Hematopoietic multipotent progenitor cell treated with erythropoietin and hydrocortisone succinate and interleukin-3 and kit ligand, for 17 days (in vitro differentiated cells): ENCODE measurements at regions not wholly inside any gene's neighbourhood (a gene's known extent, or its start where the extent isn't known, plus 50 kb on each side); places are given as distances from the start of the nearest gene placed in this dataset.

Experiments
- DNase-seq: peaks from one replicate; pipeline ENCODE4 v3.0.0-alpha.2; 2015; ENCODE audit warnings: low spot score

DNA sequence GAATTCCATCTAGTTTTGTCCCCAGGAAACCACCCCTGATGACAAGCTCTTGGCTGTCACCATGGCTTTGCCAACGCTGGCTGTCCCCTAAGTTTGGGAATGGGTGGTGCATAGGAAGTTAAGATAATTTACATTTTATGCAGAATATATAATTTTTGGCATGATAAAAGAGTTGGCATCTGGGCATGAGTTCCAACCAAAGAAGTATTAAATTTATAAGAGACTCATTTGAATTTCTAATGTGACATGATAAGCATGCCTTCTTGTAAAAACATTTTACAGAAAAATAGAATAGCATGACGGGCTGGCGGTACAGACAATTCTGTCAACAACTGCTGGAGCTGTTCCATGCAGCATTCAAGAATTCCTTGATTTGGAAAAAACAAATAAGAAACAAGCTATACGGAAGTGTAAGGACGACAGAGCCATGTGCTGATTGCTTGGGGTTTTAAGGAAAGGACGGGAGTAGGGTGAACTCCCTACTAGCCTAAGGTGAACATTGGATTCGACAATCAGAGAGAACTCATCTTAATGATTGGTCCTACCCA lies 106.8 kb upstream of the C1orf21 start:
- no peak for DNase-seq

DNA sequence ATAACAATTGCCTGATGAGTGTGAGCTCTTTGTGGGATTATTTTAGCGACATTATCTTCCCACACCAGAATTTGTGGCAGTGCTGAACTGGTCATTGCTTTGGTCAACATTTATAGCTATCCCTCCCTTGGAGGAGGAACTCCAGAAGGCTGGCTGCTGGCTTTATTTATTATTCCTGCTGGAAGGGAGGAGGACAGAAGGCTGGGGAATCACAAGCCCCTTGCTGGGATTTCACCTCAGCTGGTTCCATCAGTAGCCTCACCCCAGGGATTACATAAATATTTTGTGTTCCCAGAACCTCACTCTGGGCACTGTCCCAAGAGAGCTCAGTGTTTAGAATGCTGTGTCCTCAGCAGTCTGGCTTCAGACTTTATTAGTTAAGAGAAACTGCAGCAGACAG lies 102.8 kb upstream of the C1orf21 start:
- no peak for DNase-seq

DNA sequence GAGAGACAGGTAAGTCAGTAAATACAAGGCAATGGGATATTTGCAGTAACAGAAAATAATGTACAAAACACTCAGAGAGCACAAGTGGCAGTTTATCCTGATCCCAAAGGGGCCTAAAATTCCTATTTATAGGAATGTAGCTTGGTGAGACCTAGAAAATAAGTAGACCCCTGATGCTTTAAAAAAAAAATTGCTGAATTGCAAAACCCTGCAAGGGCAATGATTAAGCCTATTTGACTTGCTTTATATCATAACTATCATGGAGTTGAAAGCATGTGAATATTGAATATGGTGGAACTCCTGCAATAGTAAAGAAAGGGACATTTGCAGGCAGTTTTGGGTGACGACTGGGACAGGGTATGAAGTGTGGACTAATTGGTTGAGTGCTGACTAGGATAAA lies 101.9 kb upstream of the C1orf21 start:
- DNase-seq, result no peak

- no peak for DNase-seq
Measured at GRCh38 chr1:184285401-184286087, 101.3 kb upstream of the C1orf21 start.

GRCh38 chr1:184287001-184287400 lies 99.8 kb upstream of the C1orf21 start:
- no peak for DNase-seq

DNA sequence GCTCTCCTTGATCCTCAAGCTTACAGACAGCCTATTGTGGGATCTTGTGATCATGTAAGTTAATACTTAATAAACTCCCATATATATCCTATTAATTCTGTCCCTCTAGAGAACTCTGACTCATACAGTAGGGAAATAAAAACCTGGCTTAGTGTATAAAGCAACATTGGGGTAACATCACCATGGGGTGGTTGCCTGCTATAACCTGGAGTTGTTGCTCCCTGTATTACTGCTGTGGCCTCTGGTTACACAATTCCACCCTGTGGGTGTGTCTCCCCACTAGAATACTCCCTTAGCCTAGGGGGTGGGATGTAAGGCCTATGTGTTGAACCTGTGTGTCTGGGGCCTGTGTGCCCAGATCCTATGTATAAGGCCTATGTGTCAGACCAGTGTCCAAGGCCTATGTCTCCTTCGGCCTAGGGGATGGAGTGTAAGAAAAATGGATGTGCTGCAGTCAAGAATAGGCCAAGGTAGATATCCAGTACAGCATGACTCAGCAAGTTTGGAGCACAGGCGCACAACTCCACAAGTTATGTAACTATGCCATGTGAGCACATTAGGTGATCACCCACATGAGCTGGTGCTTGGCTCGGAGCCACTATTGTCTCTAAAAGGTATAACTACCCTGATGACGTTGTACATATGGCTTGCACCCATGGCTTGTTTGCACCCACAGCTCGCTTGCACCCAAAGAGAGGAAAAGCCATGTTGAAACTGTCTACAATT lies 96.8 kb upstream of the C1orf21 start:
- DNase-seq, result no peak

- DNase-seq, result no peak
Measured at GRCh38 chr1:184291701-184292100, 95.1 kb upstream of the C1orf21 start.

DNA sequence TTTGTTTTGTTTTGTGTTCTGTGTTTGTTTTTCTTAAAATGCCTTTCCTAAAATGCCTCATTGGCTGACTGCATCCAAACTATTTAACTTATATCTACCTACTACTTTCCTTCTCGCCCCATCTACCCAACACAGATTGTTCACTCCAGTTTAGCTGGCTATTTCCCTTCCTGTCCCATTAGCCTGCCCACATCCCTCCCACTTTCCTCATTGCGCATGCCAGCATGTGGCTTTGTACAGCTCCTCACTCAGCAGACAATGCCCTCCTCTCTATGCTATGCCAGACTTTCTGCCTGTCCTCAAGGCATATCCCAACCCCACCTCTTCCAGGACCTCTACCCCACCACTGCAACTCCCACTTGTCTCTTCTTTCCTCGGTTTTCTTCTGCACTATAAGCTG lies 94.7 kb upstream of the C1orf21 start:
- DNase-seq, result no peak

- no peak for DNase-seq
Measured at GRCh38 chr1:184294101-184294500, 92.7 kb upstream of the C1orf21 start.

DNA sequence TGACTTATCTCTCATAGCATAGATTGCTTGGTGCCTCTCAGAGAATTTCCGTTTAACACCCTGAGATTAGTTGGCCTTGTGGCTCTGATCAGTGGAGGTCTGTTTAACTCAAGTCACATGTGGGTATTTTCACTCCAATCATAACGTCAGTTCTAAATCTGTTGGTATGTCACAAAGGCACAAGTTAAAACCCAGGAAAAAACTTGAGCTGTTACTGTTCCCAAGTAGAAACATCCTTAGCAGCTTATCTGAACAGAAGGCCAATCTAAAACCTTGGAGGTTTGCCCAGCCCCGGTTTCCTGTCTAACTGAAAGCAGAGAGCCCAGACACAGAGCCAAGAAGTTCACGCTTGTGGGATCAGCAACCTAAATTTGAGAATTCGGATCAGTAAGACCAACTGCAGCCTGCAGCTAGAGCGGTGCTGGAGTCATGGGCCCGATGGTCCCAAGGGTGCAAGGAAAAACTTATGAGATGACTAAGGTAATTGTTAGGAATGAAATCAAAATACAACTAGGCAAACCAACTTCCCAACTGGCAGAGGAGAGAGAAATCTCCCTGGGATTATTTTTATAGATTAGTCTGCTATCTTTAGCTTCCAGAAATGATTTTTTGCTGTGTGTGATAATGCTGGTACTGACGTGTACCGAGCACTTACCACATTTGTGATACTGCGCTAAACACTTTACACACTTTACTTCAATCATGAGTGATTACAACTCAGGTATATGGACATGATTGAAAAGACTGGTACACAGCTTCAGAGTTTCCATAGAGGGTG lies 90.2 kb upstream of the C1orf21 start:
- no peak for DNase-seq

GRCh38 chr1:184297244-184297750 lies 89.5 kb upstream of the C1orf21 start:
- DNase-seq, result no peak

GRCh38 chr1:184298440-184299405 lies 88.1 kb upstream of the C1orf21 start:
- no peak for DNase-seq

GRCh38 chr1:184299406-184299790 lies 87.4 kb upstream of the C1orf21 start:
- no peak for DNase-seq

DNA sequence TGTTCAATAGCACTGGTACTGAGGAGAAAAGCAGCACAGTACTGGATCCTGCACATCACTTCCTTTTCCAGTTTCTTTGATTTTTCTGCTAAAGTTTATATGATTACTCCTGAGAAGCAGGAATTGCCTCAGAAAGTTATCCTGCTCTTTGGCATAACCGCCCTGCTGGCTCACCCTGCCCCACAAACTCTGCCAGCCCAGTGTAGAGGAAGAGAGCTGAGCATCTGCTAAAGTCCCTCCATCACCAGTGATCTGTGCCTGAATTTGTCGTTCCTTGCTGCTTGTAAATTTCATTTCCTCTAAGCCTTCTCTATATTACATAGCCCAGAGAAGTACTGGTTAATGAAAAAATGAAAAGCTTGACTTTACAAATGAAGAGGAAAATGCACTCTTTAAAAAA lies 87.0 kb upstream of the C1orf21 start:
- no peak for DNase-seq

- DNase-seq, result no peak
Measured at GRCh38 chr1:184300446-184300845, 86.4 kb upstream of the C1orf21 start.

DNA sequence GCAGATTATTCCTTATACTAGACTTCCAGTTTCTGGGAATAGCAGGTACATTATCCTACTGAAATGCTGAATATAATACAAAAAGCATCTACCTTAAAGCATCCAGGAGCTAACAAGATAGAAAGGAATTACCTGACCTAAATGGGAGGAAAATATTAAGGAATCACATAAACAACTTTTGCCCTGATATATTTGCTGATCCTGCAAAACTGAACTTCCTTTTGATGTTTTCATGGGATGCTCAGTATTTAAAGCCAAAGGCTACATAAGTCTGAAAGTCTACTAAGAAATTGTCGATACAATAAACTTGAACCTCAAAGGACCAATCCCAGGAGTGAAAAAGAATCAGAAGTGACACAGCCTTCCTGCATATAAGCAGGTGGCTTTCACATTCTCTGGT lies 85.6 kb upstream of the C1orf21 start:
- no peak for DNase-seq

DNA sequence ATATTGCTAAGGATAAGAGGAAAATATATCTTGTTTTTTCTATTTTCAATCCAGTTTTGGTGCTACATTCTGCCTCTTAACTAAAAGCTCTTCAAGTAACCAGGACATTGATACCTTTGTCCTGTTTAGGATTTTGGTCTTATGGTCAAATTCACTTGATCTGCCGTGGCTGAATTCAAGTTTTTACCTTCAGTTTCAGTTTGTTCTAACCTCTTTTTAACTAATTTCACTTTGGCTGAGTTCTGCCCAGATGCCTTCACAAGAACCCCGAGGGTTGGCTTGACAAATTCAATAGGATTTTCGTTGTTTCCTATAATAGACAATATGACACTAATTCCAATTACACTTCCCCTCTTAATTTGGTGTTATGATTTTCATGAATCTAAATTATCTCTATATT lies 84.5 kb upstream of the C1orf21 start:
- no peak for DNase-seq

- no peak for DNase-seq
Measured at GRCh38 chr1:184310157-184310819, 76.5 kb upstream of the C1orf21 start.

- no peak for DNase-seq
Measured at GRCh38 chr1:184311580-184311979, 75.2 kb upstream of the C1orf21 start.

DNA sequence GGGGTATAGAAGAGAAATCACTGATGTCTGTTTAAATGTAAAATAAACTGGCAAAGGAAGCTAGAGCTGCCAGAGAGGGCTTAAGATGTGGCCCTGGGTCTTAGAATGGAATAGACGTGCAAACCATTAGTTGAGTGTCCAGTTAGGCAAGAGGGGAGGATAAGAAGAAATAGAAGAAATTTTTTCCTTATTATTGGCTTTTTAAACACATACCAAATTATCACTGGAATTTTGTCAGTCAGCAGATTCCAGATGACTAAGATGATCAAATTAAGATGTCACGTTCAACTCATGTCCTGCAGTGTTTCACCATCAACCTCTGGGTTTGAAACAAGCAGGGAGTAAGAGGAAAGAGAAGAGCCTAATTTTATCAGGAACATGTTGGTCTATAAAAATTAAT lies 71.6 kb upstream of the C1orf21 start:
- DNase-seq, result no peak

GRCh38 chr1:184319879-184320278 lies 67.0 kb upstream of the C1orf21 start:
- no peak for DNase-seq
